ENCODE measurements at regions not wholly inside any gene's neighbourhood (a gene's known extent, or its start where the extent isn't known, plus 50 kb on each side); places are given as distances from the start of the nearest gene placed in this dataset.
"Not testable (repeated sequence)": the region's sequence is repeated elsewhere in the genome, so short reads cannot be mapped to it uniquely, and the experiment has no call there.

DNA sequence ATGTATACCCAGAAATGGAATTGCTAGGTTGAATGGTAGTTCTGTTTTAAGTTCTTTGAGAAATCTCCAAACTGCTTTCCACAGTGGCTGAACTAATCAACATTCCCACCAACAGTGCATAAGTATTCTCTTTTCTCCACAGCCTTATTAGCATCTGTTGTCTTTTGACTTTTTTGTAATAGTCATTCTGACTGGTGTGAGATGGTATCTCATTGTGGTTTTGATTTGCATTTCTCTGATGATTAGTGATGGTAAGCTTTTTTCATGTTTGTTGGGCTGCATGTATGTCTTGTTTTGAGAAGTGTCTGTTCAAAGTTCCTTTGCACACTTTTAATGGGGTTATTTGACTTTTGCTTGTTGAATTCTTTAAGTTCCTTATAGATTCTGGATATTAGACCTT is 52.4 kb upstream of the EHHADH start:
- H3K9me3 ChIP-seq, result peaks cover 20% of the 10 kb centered on the region
- DNase-seq, result not testable (repeated sequence)
- H3K36me3 ChIP-seq, result peaks cover 18% of the 10 kb centered on the region

DNA sequence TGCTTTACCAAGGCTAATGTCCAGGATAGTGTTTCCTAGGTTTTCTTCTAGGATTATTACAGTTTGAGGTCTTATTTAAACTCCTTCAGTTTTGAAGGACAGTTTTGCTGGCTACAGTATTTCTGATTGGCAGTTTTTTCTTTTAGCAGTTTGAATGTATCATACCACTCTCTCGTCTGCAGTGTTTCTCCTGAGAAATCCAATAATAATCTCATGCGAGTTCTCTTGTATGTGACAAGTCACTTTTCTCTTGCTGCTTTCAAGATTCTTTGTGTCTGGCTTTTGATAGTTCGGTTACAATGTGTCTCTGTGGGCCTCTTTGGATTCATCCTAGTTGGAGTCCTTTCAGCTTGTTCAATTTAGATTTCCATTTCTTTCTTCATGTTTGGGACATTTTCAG is 53.0 kb upstream of the EHHADH start:
- no peak for DNase-seq
- no peak overlapping the region for H3K4me3 ChIP-seq
- H3K9me3 ChIP-seq, result peaks cover 20% of the 10 kb centered on the region
- no peaks in the 10 kb centered on the region for H3K27me3 ChIP-seq
- H3K36me3 ChIP-seq, result peaks cover 18% of the 10 kb centered on the region

More for the DNA sequence above, 52.4 kb upstream of the EHHADH start:
- not testable (repeated sequence) for H3K27me3 ChIP-seq, H3K4me3 ChIP-seq

DNA sequence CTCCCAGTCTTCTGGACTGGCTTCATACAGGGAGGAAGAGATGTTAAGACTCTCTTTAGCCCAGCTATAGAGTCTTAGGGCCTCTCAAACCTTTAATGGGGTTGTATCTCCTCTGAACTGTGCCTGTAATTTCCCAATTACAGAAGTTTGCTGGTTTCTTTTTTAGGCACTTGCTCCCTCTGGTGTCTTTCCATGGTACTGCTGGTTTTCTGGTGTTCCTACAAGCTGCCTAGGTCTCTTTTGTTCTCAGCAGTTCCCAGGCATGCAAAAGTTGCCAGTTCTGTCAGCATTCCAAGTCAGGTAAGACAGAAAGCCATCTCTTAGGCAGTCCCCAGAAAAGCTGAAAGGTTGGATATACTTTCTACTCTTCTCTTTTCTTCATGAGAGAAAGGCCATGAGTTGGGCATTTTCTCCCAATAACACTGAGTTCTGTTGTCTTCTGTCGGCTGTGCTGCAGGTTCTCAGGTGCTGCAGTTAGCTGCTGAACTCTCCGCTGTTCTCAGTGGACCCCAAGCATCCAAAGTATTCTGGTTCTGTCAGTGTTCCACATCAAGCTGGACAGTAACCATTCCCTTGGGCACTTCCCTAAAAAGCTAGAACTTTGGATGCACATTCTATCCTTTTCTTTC is 54.4 kb upstream of the EHHADH start:
- peak; percentile 7 for DNase-seq
- no peaks in the 10 kb centered on the region for H3K27me3 ChIP-seq
- peaks cover 18% of the 10 kb centered on the region for H3K36me3 ChIP-seq
- peaks cover 20% of the 10 kb centered on the region for H3K9me3 ChIP-seq
- no peak overlapping the region for H3K4me3 ChIP-seq

DNA sequence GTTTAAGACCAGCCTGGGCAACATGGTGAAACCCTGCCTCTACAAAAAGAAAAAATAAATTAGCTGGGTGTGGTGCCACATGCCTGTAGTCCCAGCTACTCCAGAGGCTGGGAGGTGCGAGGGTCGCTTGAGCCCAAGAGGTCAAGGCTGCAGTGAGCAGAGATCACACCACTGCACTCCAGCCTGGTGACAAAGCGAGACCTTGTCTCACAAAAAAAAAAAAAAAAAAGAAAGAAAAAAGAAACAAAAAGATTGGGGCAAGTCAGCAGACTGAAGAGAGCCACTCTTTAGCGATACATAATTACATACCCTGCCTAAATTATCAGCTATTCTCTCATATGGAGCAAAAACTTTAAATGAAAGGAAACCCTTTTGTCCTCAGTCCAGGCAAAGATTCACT is 53.6 kb upstream of the MAP3K13 start:
- Histone ChIP-seq H3K27me3 (no peaks in the 10 kb centered on the region), H3K36me3 (peaks cover 18% of the 10 kb centered on the region), H3K9me3 (peaks cover 20% of the 10 kb centered on the region), H3K4me3 (no peak overlapping the region)
- DNase-seq, result no peak

DNA sequence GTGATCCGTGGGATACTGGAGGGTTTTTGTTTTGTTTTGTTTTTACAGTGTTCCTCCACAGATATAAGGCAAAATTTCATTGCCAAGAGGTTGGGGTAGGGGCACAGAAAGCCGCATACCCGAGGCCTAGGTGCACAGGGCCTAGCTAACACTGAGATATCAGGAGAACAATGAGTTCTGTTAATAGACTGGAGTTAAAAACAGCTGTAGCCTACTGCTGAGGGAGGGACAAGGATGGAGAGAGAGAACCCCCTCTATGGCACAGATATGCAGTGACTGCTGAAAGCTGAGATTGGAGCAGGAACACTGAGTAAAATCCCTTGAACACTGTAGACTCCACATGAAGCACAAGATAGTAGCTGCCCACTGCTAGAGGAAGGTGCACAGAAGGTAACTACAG is 53.1 kb upstream of the MAP3K13 start:
- no peak for DNase-seq
- Histone ChIP-seq H3K36me3 (peaks cover 18% of the 10 kb centered on the region), H3K4me3 (no peak overlapping the region), H3K9me3 (peaks cover 20% of the 10 kb centered on the region), H3K27me3 (no peaks in the 10 kb centered on the region)

DNA sequence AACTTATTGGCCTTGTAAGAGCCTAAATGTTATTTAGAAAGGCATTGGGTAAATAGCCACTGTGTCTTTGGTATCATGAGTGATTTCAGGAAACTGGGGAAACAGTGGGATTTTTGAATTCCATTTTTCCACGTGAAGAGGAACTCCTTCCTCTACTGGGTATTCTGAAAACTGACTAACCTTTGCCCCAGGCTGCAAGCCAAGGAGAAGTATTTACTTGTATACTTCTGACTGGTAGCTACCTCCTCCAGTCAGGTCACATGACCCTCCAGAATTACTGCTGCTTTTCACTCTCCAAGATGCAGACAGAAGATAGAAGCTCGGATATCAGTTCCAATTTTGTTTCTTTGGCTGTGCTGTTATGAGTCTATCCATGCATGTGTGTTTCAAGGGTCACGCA is 50.9 kb upstream of the MAP3K13 start:
- Histone ChIP-seq H3K4me3 (no peak overlapping the region), H3K36me3 (peaks cover 7% of the 10 kb centered on the region), H3K27me3 (no peaks in the 10 kb centered on the region), H3K9me3 (peaks cover 9% of the 10 kb centered on the region)
- no peak for DNase-seq

Measured in MG63 (cell line).